GM12874 (cell line): ENCODE measurements at regions not wholly inside any gene's neighbourhood (a gene's known extent, or its start where the extent isn't known, plus 50 kb on each side); places are given as distances from the start of the nearest gene placed in this dataset.

ENCODE experiments used
- TF ChIP-seq, protein P1 (sequence below): IDR thresholded peaks from 2 replicates; pipeline ENCODE4 v1.5.1; 2011; ENCODE audit warnings: low read depth, mild to moderate bottlenecking, control low read depth, low read length, moderate library complexity; ENCODE audit not compliant: insufficient read depth

DNA sequence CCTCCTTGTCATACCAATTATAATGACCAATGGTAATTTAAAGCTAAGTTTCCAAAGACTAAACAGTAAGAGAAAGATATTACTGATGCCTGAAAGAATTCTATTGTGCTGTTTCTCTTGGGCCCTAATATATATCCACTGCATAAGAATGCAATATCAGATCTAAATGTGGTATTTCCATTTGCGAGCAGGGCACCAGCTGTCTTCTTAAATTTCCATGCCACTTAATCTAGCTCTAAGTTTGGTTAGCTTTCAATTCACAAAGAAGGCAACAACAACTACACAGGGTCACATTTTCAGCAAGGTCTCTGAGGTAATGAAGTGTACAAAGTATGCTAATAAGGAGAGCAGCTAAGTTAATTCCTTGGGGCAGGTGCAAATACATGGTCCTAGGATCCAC lies 315.7 kb downstream of the GPR37 start:
- TF ChIP-seq, protein P1, sequence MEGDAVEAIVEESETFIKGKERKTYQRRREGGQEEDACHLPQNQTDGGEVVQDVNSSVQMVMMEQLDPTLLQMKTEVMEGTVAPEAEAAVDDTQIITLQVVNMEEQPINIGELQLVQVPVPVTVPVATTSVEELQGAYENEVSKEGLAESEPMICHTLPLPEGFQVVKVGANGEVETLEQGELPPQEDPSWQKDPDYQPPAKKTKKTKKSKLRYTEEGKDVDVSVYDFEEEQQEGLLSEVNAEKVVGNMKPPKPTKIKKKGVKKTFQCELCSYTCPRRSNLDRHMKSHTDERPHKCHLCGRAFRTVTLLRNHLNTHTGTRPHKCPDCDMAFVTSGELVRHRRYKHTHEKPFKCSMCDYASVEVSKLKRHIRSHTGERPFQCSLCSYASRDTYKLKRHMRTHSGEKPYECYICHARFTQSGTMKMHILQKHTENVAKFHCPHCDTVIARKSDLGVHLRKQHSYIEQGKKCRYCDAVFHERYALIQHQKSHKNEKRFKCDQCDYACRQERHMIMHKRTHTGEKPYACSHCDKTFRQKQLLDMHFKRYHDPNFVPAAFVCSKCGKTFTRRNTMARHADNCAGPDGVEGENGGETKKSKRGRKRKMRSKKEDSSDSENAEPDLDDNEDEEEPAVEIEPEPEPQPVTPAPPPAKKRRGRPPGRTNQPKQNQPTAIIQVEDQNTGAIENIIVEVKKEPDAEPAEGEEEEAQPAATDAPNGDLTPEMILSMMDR: no peak

DNA sequence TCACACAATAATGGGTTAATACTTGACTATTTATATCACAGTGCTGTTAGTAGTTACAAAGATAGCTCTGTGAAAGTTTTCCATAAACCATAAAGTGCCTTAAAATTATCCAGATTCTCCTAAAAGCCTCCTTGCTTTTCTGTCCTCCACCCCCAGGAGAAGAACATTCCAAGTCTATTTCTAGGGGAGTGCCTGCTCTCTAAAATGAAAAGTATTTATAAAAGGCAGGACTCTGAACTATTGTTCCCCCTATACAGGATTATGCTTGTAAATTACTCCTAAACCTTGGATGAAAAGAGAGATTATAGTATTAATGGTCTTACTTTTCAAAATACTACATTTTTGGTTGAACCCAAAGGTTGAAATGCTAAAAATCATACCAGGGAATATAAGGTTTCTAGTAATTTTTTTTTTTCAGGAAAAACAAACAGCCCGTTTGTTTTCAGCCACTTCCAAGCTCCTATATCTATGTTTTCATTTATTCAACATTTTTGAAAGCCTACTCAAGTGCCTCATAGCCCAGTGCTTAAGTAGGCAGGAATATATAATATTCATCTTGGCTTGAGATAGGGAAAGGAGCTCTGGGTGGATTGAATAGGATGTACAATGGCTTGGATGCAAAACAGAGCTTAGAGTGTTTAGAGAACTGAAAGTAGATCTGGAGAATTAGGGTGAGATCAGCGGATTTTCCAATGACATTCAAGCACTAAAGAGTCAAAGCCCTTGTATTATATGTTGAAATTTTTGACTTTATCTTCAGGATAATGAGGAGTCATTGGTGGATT lies 320.7 kb downstream of the GPR37 start:
- TF ChIP-seq, protein P1: no peak

DNA sequence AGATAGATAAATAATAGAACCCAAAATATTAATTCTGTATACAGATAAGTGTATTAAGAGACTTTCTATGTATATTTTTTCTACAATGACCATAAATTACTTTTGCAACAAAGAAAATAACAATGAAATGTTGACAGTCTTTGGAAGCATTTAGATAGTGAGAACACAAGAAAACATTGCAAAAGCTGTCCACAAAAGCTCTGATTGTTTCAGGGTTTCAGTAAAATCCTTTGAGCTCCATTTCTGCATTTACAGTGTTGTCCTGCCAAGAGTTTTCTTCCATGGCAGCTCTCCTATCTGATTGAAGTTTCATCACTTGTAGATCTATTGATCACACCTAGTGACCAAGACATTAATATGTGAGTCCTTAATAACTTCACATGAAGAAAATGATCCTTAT lies 321.8 kb downstream of the GPR37 start:
- TF ChIP-seq, protein P1: no peak

DNA sequence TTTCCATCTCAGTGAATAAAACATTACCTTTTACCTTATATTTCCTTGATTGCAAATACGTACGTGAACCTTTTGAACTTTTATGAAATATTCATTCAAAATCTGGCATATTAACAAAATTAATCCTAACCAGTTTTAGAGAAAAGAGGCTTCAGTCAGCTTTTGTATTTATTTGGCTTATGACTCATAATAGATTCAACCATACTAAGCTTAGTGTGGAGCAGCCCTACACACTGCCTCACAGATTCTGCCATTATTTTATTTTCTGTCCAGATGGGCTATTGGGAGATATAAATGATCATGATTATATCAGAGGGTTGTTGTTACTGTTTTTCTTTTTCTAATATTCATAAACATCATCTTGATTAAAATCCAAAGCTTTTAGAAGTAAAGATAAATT lies 325.5 kb downstream of the GPR37 start:
- TF ChIP-seq, protein P1: no peak

DNA sequence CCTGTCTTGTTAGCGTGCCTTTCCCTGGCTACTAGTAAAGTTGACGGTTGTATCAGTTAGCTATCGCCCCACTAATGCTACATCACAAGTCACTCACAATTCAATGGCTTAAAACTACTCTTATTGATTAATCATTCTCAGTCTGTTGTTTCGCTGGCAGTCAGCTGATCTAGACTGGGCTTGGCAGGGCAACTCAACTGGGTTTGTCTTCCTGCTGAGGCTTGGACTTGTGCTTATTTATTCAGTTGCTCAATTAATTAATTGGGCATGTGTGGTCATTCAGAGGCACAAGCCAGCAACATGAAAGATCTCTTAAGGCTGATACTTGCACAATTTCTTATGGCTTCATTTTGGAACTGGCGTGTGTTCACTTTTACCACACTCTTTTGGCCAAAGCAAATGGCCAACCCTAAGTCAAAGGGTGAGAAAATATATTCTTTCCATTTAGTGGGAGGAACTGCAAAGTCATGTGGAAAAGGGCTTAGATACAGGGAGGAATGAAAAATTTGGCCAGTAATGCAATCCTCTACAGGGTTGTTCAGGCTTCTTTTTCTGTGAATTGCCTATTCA lies 333.5 kb downstream of the GPR37 start:
- TF ChIP-seq, protein P1: no peak

DNA sequence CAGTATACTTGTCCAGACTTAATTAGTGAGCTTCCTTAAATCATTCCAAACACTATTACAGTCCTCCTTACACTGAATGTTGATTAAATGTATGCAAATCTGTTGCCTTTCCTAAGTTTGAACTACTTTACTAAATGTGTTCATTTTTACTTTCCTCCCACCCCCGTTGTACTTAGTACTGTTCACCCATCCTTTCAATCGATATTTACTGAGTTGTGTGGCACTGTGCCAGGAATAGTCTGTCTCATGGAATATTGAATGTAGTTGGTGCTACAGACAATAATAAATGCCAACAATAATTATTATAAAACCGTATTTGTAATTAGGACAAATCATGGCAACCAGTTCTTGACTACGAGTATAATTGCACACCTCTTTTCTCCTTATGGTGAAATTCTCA lies 335.7 kb downstream of the GPR37 start:
- TF ChIP-seq, protein P1: no peak

DNA sequence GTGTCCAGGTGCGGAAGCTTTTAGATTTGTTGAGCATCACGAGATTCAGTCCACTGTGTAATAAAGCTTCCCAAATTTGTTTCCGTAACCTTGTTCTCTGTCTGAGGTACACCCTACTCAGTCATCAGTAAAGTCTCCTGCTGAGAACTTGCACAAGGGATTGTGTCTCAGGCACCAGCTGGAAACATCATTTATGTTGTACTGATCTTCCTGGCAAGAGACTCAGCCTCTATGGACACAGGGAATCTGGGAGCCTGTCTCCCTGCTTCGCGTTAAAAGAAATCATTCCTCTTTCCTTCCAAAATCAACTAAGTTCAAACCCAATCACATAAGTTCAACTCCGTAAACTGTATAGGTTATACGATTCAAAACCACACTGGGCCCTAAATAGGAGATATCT lies 336.8 kb downstream of the GPR37 start:
- TF ChIP-seq, protein P1: no peak
